ENCODE measurements at regions not wholly inside any gene's neighbourhood (a gene's known extent, or its start where the extent isn't known, plus 50 kb on each side); places are given as distances from the start of the nearest gene placed in this dataset.
A peak's percentile ranks its signal among the peaks of the same experiment; 100 is the strongest.
"Not testable (repeated sequence)": the region's sequence is repeated elsewhere in the genome, so short reads cannot be mapped to it uniquely, and the experiment has no call there.

DNA sequence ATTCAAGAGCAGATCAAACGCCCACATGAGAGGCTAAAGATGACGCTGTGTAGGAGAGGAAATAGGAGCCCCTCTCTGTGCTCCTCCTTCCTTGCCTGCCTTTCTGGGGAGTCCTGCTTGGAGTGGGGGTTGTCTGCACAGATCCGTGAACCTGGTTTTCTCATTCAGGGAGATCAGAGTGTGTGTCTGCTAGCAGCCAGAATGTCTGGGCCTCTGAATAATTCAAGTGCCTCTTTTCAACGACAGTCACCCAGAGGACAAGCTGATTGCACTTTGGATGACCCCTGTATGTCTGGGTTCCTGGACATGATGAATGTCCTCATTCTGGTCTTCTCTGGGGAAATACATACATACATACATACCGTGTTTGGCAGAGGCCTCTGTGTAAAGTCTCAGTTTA is 592.5 kb upstream of the B3GAT1 start:
- no peak overlapping the region for H2AFZ ChIP-seq (replicated peaks)
- Mint-ChIP-seq H3K27me3 (ENCODE audit: insufficient read depth, low read depth) (peaks cover 15% of the 10 kb centered on the region), H3K4me1 (peaks cover 61% of the 10 kb centered on the region), H3K9me3 (peaks cover 6% of the 10 kb centered on the region), H3K36me3 (no peaks in the 10 kb centered on the region), H3K4me3 (no peak overlapping the region), H3K27ac (peak overlapping the region; percentile 8)
- no peak overlapping the region for H3K27ac ChIP-seq
- TF ChIP-seq EZH2 (IDR thresholded peaks at IDR 0.05): no peak
- TF ChIP-seq, protein P1, sequence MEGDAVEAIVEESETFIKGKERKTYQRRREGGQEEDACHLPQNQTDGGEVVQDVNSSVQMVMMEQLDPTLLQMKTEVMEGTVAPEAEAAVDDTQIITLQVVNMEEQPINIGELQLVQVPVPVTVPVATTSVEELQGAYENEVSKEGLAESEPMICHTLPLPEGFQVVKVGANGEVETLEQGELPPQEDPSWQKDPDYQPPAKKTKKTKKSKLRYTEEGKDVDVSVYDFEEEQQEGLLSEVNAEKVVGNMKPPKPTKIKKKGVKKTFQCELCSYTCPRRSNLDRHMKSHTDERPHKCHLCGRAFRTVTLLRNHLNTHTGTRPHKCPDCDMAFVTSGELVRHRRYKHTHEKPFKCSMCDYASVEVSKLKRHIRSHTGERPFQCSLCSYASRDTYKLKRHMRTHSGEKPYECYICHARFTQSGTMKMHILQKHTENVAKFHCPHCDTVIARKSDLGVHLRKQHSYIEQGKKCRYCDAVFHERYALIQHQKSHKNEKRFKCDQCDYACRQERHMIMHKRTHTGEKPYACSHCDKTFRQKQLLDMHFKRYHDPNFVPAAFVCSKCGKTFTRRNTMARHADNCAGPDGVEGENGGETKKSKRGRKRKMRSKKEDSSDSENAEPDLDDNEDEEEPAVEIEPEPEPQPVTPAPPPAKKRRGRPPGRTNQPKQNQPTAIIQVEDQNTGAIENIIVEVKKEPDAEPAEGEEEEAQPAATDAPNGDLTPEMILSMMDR (IDR thresholded peaks at IDR 0.05): no peak
- no peak for TF ChIP-seq EZH2phosphoT487 (IDR thresholded peaks at IDR 0.05)
- H3K4me2 ChIP-seq: no peak overlapping the region
- H4K20me1 ChIP-seq (ENCODE audit: low read depth): no peaks in the 10 kb centered on the region
- DNase-seq (ENCODE audit: low spot score): no peak
- peaks cover 28% of the 10 kb centered on the region for H3K4me1 ChIP-seq
- H3K36me3 ChIP-seq: no peaks in the 10 kb centered on the region
- H3K4me3 ChIP-seq: no peak overlapping the region
- no peaks in the 10 kb centered on the region for H3K27me3 ChIP-seq
- no peaks in the 10 kb centered on the region for H3K79me2 ChIP-seq (ENCODE audit: low read depth)
- peaks cover 8% of the 10 kb centered on the region for H3F3A ChIP-seq (ENCODE audit: low read depth)
- no peak overlapping the region for H3K9ac ChIP-seq
- H3K9me3 ChIP-seq (ENCODE audit: low read depth): no peaks in the 10 kb centered on the region

DNA sequence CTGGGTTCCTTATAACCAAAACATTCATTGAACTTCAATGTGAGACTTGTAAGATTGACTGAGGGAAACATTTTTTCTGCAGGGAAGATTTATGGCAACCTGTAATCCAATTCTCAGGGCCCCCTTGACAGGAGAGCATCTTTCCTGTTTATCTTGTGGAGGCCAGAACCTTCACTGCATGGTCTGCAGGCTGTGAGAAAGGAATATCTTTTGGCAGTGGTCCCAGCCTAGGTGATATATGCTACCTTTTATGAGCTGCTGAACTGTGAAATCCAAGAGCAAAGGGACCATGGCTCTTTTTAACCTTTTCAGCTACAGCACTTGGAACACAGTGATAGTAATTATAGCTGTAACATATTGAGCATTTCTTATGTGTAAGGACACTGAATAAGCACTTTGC is 590.2 kb upstream of the B3GAT1 start:
- Histone ChIP-seq H3K4me3 (no peak overlapping the region), H3K27ac (no peak overlapping the region), H3K9ac (no peak overlapping the region), H3K79me2 (ENCODE audit: low read depth) (no peaks in the 10 kb centered on the region), H3K27me3 (no peaks in the 10 kb centered on the region), H3K9me3 (ENCODE audit: low read depth) (no peaks in the 10 kb centered on the region), H3K36me3 (no peaks in the 10 kb centered on the region), H2AFZ (replicated peaks) (no peak overlapping the region), H4K20me1 (ENCODE audit: low read depth) (no peaks in the 10 kb centered on the region), H3K4me1 (peaks cover 30% of the 10 kb centered on the region), H3K4me2 (no peak overlapping the region), H3F3A (ENCODE audit: low read depth) (peaks cover 15% of the 10 kb centered on the region)
- Mint-ChIP-seq H3K36me3 (no peaks in the 10 kb centered on the region), H3K27me3 (ENCODE audit: insufficient read depth, low read depth) (peaks cover 12% of the 10 kb centered on the region), H3K4me3 (no peak overlapping the region), H3K4me1 (peaks cover 65% of the 10 kb centered on the region), H3K9me3 (no peaks in the 10 kb centered on the region), H3K27ac (no peak overlapping the region)
- DNase-seq (ENCODE audit: low spot score): no peak
- TF ChIP-seq, protein P1 (IDR thresholded peaks at IDR 0.05): no peak
- TF ChIP-seq EZH2 (IDR thresholded peaks at IDR 0.05) (no peak), EZH2phosphoT487 (IDR thresholded peaks at IDR 0.05) (no peak)

DNA sequence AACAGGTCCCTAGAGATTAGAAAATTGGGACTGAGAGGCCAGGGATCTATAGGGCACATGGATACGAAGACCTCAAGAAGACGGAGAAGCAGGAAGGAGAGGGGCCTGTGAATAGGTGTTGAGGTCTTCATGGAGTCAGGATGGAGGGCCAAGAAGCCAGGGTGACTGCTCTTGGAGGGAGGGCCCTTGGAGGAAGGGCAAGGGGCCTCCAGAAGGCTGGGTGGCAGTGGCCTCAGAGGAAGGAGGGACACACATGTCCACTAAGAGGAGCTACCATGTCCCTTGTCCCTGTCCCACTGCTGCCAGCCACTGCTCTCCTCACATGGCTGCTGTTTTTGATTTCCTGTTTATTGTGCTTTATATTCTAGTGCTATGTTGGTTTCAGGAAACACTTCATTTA is 589.5 kb upstream of the B3GAT1 start:
- TF ChIP-seq, protein P1 (IDR thresholded peaks at IDR 0.05): no peak
- TF ChIP-seq EZH2phosphoT487 (IDR thresholded peaks at IDR 0.05): no peak
- TF ChIP-seq EZH2 (IDR thresholded peaks at IDR 0.05): no peak
- H3K9me3 ChIP-seq (ENCODE audit: low read depth): no peaks in the 10 kb centered on the region
- H3K4me1 ChIP-seq: peaks cover 24% of the 10 kb centered on the region
- no peak overlapping the region for H3K4me2 ChIP-seq
- Mint-ChIP-seq H3K27me3 (ENCODE audit: insufficient read depth, low read depth) (peaks cover 12% of the 10 kb centered on the region), H3K9me3 (no peaks in the 10 kb centered on the region), H3K36me3 (no peaks in the 10 kb centered on the region), H3K27ac (no peak overlapping the region), H3K4me1 (peaks cover 58% of the 10 kb centered on the region), H3K4me3 (no peak overlapping the region)
- H2AFZ ChIP-seq (replicated peaks): no peak overlapping the region
- H3K36me3 ChIP-seq: no peaks in the 10 kb centered on the region
- no peak overlapping the region for H3K27ac ChIP-seq
- no peaks in the 10 kb centered on the region for H4K20me1 ChIP-seq (ENCODE audit: low read depth)
- no peak overlapping the region for H3K9ac ChIP-seq
- no peak for DNase-seq (ENCODE audit: low spot score)
- H3K27me3 ChIP-seq: no peaks in the 10 kb centered on the region
- no peak overlapping the region for H3K4me3 ChIP-seq
- H3K79me2 ChIP-seq (ENCODE audit: low read depth): no peaks in the 10 kb centered on the region
- peaks cover 15% of the 10 kb centered on the region for H3F3A ChIP-seq (ENCODE audit: low read depth)

DNA sequence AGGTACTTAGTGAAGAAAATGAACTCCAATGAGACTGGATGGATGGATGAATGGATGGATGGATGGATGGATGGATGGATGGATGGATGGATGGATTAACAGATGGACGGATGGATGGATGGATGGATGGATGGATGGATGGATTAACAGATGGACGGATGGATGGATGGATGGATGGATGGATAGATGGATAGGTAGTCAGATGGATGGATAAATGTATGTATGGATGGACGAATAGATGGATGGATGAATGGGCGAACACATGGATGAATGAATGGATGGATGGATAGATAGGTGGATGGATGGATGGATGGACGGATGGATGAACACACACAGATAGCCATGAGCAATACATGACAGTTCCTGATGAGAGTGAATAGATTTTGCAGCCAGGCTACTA is 589.0 kb upstream of the B3GAT1 start:
- peaks cover 12% of the 10 kb centered on the region for H3K27me3 Mint-ChIP-seq (ENCODE audit: insufficient read depth, low read depth)
- Histone ChIP-seq H3K4me1 (peaks cover 21% of the 10 kb centered on the region), H3F3A (ENCODE audit: low read depth) (peaks cover 15% of the 10 kb centered on the region)
- not testable (repeated sequence) for H3K36me3 ChIP-seq; H4K20me1 ChIP-seq (ENCODE audit: low read depth); H3K4me3 Mint-ChIP-seq; H3K27me3 ChIP-seq; H3K27ac Mint-ChIP-seq; H3K9me3 ChIP-seq (ENCODE audit: low read depth); H3K4me3 ChIP-seq; DNase-seq (ENCODE audit: low spot score); H3K9ac ChIP-seq; H3K9me3 Mint-ChIP-seq; H2AFZ ChIP-seq (replicated peaks); H3K4me2 ChIP-seq; H3K79me2 ChIP-seq (ENCODE audit: low read depth); H3K27ac ChIP-seq; H3K36me3 Mint-ChIP-seq
- H3K4me1 Mint-ChIP-seq: peaks cover 54% of the 10 kb centered on the region
